Natural killer cell (primary cell): ENCODE measurements at regions not wholly inside any gene's neighbourhood (a gene's known extent, or its start where the extent isn't known, plus 50 kb on each side); places are given as distances from the start of the nearest gene placed in this dataset.

ENCODE experiments used
- ATAC-seq, 3 donors: fragments of 150-1000 bp in 2 of 3; fragments of 200-7000 bp in 1 of 3; cut with Tn5 transposase; 1 replicate in 1 of 3; 2 replicates in 2 of 3; pipeline ENCODE4 v1.10.0; 2021; ENCODE audit warnings: mild to moderate bottlenecking in 2 of 3, moderate library complexity in 2 of 3
- DNase-seq, 2 donors: peaks; one replicate each; pipeline versions ENCODE4 v3.0.0 to v3.0.0-alpha.2; 2013 to 2021; ENCODE audit warnings: mixed read lengths in 1 of 2
- H3K27ac ChIP-seq: one replicate; pipeline ENCODE4 v1.5.1; 2013; ENCODE audit warnings: mild to moderate bottlenecking, low read length
- H3K27me3 ChIP-seq: one replicate; pipeline ENCODE4 v1.6.1; 2013; ENCODE audit warnings: low read length; ENCODE audit not compliant: control insufficient read depth, insufficient read depth
- H3K36me3 ChIP-seq: one replicate; pipeline ENCODE4 v1.6.1; 2013; ENCODE audit warnings: low read length; ENCODE audit not compliant: control insufficient read depth, insufficient read depth
- H3K4me1 ChIP-seq: one replicate; pipeline ENCODE4 v1.6.1; 2013; ENCODE audit warnings: low read length; ENCODE audit not compliant: control insufficient read depth, insufficient read depth
- H3K4me3 ChIP-seq: one replicate; pipeline ENCODE4 v1.5.1; 2013; ENCODE audit warnings: low read length
- H3K9me3 ChIP-seq: one replicate; pipeline ENCODE4 v1.6.1; 2013; ENCODE audit warnings: low read length; ENCODE audit not compliant: control insufficient read depth, insufficient read depth
- H3K27ac Mint-ChIP-seq, 2 donors: one replicate each; pipeline ENCODE4 v1.8.0; 2022; ENCODE audit warnings: mild to moderate bottlenecking in 2 of 2, mixed read lengths in 2 of 2, moderate library complexity in 1 of 2
- H3K27me3 Mint-ChIP-seq, 2 donors: one replicate each; pipeline ENCODE4 v1.8.0; 2022; ENCODE audit warnings: low read depth in 2 of 2, mixed read lengths in 2 of 2
- H3K36me3 Mint-ChIP-seq: one replicate; pipeline ENCODE4 v1.8.0; 2022; ENCODE audit warnings: mixed read lengths
- H3K4me1 Mint-ChIP-seq, 2 donors: one replicate each; pipeline ENCODE4 v1.8.0; 2022; ENCODE audit warnings: mixed read lengths in 2 of 2
- H3K4me3 Mint-ChIP-seq: one replicate; pipeline ENCODE4 v1.8.0; 2022; ENCODE audit warnings: mild to moderate bottlenecking, moderate library complexity, mixed read lengths
- H3K9me3 Mint-ChIP-seq, 2 donors: one replicate each; pipeline ENCODE4 v1.8.0; 2022; ENCODE audit warnings: mixed read lengths in 2 of 2
- CTCF ChIP-seq: fragments of 200-600 bp; IDR thresholded peaks from one replicate; pipeline ENCODE4 v1.8.0; 2022; ENCODE audit warnings: antibody characterized with exemption
- WGBS: methylation state at CpG from one replicate; pipeline ENCODE4 v1.1.7; 2013; ENCODE audit warnings: missing lambda C conversion rate; ENCODE audit not compliant: insufficient coverage; 5-methylcytosine and 5-hydroxymethylcytosine counted together
- intact Hi-C: fragments of 100-400 bp; cut with micrococcal nuclease; formaldehyde crosslinking; loops from one replicate; pipeline ENCODE4 v1.14.2; 2022

- DNase-seq: no peak
- no peak overlapping the region for H3K4me3 ChIP-seq
- H3K27ac Mint-ChIP-seq: no peak overlapping the region
- H3K4me1 ChIP-seq: no peaks in the 10 kb centered on the region
- no peaks in the 10 kb centered on the region for H3K27me3 ChIP-seq
- ATAC-seq: no peak
- intact Hi-C loops: no loop called here
- H3K4me1 Mint-ChIP-seq: no peaks in the 10 kb centered on the region
- no peaks in the 10 kb centered on the region for H3K36me3 Mint-ChIP-seq
- 69% methylated on average over 5 of the region's 5 CpGs for WGBS
- no peaks in the 10 kb centered on the region for H3K9me3 ChIP-seq
- H3K27ac ChIP-seq: no peak overlapping the region
- TF ChIP-seq CTCF: no peak
- H3K9me3 Mint-ChIP-seq: no peaks in the 10 kb centered on the region
- no peak overlapping the region for H3K4me3 Mint-ChIP-seq
- H3K27me3 Mint-ChIP-seq: peaks cover 0 to 10% of the 10 kb centered on the region in 2 donors
- no peaks in the 10 kb centered on the region for H3K36me3 ChIP-seq
Measured at GRCh38 chr16:5328546-5328945, 231.0 kb upstream of the EEF2KMT start.

- no peak overlapping the region for H3K27ac ChIP-seq
- H3K4me1 Mint-ChIP-seq: no peaks in the 10 kb centered on the region
Measured at GRCh38 chr16:5326395-5326794, 228.8 kb upstream of the EEF2KMT start.

GRCh38 chr16:5325932-5326331 is 228.3 kb upstream of the EEF2KMT start:
- no peak for TF ChIP-seq CTCF
- Histone ChIP-seq H3K4me1 (no peaks in the 10 kb centered on the region), H3K36me3 (no peaks in the 10 kb centered on the region), H3K27me3 (no peaks in the 10 kb centered on the region), H3K9me3 (no peaks in the 10 kb centered on the region), H3K4me3 (no peak overlapping the region), H3K27ac (no peak overlapping the region)
- DNase-seq (no peak), ATAC-seq (no peak)
- peaks cover 0 to 8% of the 10 kb centered on the region in 2 donors for H3K27me3 Mint-ChIP-seq
- WGBS: 82% methylated on average over 3 of the region's 4 CpGs
- no peaks in the 10 kb centered on the region for H3K9me3 Mint-ChIP-seq
- no peak overlapping the region for H3K4me3 Mint-ChIP-seq
- no peaks in the 10 kb centered on the region for H3K4me1 Mint-ChIP-seq
- no peak overlapping the region for H3K27ac Mint-ChIP-seq
- intact Hi-C loops: no loop called here
- no peaks in the 10 kb centered on the region for H3K36me3 Mint-ChIP-seq

More at GRCh38 chr16:5326395-5326794, 228.8 kb upstream of the EEF2KMT start:
- DNase-seq (no peak), ATAC-seq (no peak)
- intact Hi-C loops: no loop called here
- no peaks in the 10 kb centered on the region for H3K9me3 ChIP-seq
- peaks cover 0 to 8% of the 10 kb centered on the region in 2 donors for H3K27me3 Mint-ChIP-seq
- H3K4me1 ChIP-seq: no peaks in the 10 kb centered on the region
- H3K9me3 Mint-ChIP-seq: no peaks in the 10 kb centered on the region
- H3K36me3 ChIP-seq: no peaks in the 10 kb centered on the region
- WGBS: 90% methylated on average over 3 of the region's 3 CpGs
- H3K4me3 ChIP-seq: no peak overlapping the region
- no peaks in the 10 kb centered on the region for H3K36me3 Mint-ChIP-seq
- no peak overlapping the region for H3K27ac Mint-ChIP-seq
- H3K27me3 ChIP-seq: no peaks in the 10 kb centered on the region
- TF ChIP-seq CTCF: no peak
- no peak overlapping the region for H3K4me3 Mint-ChIP-seq
